KMS-11 (cell line): ENCODE measurements at regions not wholly inside any gene's neighbourhood (a gene's known extent, or its start where the extent isn't known, plus 50 kb on each side); places are given as distances from the start of the nearest gene placed in this dataset.

Experiments
- H2AFZ ChIP-seq: fragments of 200-600 bp; sonication (generic); 2 replicates; pipeline ENCODE4 v1.6.1; 2016; ENCODE audit warnings: antibody characterized with exemption, mixed run types, low read depth
- H3K27ac ChIP-seq: fragments of 200-600 bp; sonication (generic); 2 replicates; pipeline ENCODE4 v1.6.1; 2016; ENCODE audit warnings: mild to moderate bottlenecking, mixed run types
- H3K27me3 ChIP-seq: fragments of 200-600 bp; sonication (generic); 2 replicates; pipeline ENCODE4 v1.6.1; 2017; ENCODE audit warnings: mild to moderate bottlenecking, low read depth, mixed run types, moderate library complexity; ENCODE audit not compliant: insufficient read depth
- H3K36me3 ChIP-seq: fragments of 200-600 bp; sonication (generic); 2 replicates; pipeline ENCODE4 v1.6.1; 2017; ENCODE audit warnings: mild to moderate bottlenecking, mixed run types; ENCODE audit not compliant: insufficient read depth
- H3K4me1 ChIP-seq: fragments of 200-600 bp; sonication (generic); 2 replicates; pipeline ENCODE4 v1.6.1; 2016; ENCODE audit warnings: mild to moderate bottlenecking, low read depth, mixed run types; ENCODE audit not compliant: poor library complexity, severe bottlenecking
- H3K4me2 ChIP-seq: fragments of 200-600 bp; sonication (generic); 2 replicates; pipeline ENCODE4 v1.7.0; 2016; ENCODE audit warnings: mild to moderate bottlenecking, mixed run types
- H3K4me3 ChIP-seq: fragments of 200-600 bp; sonication (generic); IDR thresholded peaks from 2 replicates; pipeline ENCODE4 v1.6.1; 2017; ENCODE audit warnings: low read depth, low read length, mixed read lengths; ENCODE audit not compliant: insufficient read depth
- H3K79me2 ChIP-seq: fragments of 200-600 bp; sonication (generic); 2 replicates; pipeline ENCODE4 v1.6.1; 2016; ENCODE audit warnings: low read depth, mixed run types; ENCODE audit not compliant: insufficient read depth
- H3K9ac ChIP-seq: fragments of 200-600 bp; sonication (generic); 2 replicates; pipeline ENCODE4 v1.6.1; 2016; ENCODE audit warnings: mild to moderate bottlenecking, mixed run types
- H4K20me1 ChIP-seq: fragments of 200-600 bp; sonication (generic); 2 replicates; pipeline ENCODE4 v1.6.1; 2016; ENCODE audit warnings: mild to moderate bottlenecking, mixed run types; ENCODE audit not compliant: insufficient read depth
- TF ChIP-seq, protein P1 (sequence below): fragments of 200-600 bp; sonication (generic); conservative IDR thresholded peaks from 2 replicates; pipeline ENCODE4 v1.6.1; 2017; ENCODE audit warnings: low read depth, mild to moderate bottlenecking, antibody characterized with exemption, low read length, moderate library complexity, mixed read lengths

DNA sequence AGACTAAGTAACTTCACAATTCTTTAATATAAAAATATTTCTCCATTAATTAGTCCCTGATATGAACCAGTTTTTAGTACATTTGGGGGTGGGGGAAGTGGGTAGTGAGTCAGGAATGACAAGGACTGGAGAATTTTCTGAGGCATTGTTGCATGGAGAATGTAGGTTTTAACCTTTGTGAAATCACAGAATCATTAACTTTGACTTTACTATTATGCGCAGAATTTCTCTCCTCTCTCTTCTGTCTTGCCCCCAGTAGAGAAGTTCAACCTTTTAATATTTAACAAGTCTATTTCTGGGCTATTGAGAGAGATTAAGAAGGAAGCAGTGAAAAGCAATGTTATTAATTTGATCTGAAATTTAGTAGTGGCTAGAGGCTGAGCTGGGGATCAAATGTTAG, 597.0 kb downstream of the PCDH18 start:
- H3K4me1 ChIP-seq = no peaks in the 10 kb centered on the region
- no peak overlapping the region for H3K9ac ChIP-seq
- H3K4me3 ChIP-seq = no peak overlapping the region
- H3K36me3 ChIP-seq = no peaks in the 10 kb centered on the region
- no peaks in the 10 kb centered on the region for H3K79me2 ChIP-seq
- H4K20me1 ChIP-seq = no peaks in the 10 kb centered on the region
- no peaks in the 10 kb centered on the region for H3K27me3 ChIP-seq
- no peak overlapping the region for H3K27ac ChIP-seq
- TF ChIP-seq, protein P1, sequence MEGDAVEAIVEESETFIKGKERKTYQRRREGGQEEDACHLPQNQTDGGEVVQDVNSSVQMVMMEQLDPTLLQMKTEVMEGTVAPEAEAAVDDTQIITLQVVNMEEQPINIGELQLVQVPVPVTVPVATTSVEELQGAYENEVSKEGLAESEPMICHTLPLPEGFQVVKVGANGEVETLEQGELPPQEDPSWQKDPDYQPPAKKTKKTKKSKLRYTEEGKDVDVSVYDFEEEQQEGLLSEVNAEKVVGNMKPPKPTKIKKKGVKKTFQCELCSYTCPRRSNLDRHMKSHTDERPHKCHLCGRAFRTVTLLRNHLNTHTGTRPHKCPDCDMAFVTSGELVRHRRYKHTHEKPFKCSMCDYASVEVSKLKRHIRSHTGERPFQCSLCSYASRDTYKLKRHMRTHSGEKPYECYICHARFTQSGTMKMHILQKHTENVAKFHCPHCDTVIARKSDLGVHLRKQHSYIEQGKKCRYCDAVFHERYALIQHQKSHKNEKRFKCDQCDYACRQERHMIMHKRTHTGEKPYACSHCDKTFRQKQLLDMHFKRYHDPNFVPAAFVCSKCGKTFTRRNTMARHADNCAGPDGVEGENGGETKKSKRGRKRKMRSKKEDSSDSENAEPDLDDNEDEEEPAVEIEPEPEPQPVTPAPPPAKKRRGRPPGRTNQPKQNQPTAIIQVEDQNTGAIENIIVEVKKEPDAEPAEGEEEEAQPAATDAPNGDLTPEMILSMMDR = no peak
- H2AFZ ChIP-seq = no peak overlapping the region
- no peak overlapping the region for H3K4me2 ChIP-seq

DNA sequence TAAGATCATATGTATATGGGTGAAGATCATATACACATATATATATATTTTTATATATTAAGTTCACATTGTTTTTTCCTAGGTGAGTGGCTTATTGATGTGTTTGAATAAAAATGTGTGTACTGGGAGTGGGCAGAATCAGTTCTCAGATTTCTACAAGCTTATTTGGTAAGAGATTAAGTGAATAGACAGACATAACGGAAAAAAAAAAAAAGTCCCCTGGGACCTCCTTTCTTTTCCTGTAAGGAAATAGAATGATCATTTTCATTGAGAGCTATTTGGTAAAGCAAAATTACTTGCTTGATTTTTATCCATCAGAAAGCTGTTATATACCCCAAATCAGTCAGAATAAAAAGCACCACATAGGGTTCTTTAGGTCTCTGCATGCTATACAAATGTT, 597.7 kb downstream of the PCDH18 start:
- Histone ChIP-seq H3K36me3 (no peaks in the 10 kb centered on the region), H3K4me3 (no peak overlapping the region), H4K20me1 (no peaks in the 10 kb centered on the region), H2AFZ (no peak overlapping the region), H3K27ac (no peak overlapping the region), H3K27me3 (no peaks in the 10 kb centered on the region), H3K9ac (no peak overlapping the region), H3K4me1 (no peaks in the 10 kb centered on the region), H3K4me2 (no peak overlapping the region), H3K79me2 (no peaks in the 10 kb centered on the region)
- TF ChIP-seq, protein P1 = no peak

DNA sequence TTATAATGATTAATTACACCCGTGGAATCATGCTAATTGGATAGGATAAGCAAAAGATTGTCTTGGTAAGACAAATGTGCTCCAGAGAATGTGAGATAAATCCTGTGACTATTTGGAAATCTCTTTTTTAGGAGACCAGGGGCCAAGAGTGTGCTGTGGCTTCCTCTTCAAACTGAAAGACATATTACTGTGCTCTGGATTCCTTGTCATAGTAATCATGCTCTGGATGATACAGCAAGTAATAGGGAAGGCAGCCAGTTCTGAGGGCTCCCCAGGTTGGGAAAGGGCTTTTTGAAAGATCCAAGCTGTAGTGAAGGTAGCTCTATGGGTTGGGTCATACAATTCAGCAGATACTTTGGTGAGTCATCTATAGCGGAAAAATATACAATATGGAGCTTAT, 600.5 kb downstream of the PCDH18 start:
- TF ChIP-seq, protein P1 = no peak
- Histone ChIP-seq H3K4me1 (no peaks in the 10 kb centered on the region), H3K9ac (no peak overlapping the region), H3K4me2 (no peak overlapping the region), H3K36me3 (no peaks in the 10 kb centered on the region), H3K4me3 (no peak overlapping the region), H4K20me1 (no peaks in the 10 kb centered on the region), H3K79me2 (no peaks in the 10 kb centered on the region), H3K27me3 (no peaks in the 10 kb centered on the region), H2AFZ (no peak overlapping the region), H3K27ac (no peak overlapping the region)

DNA sequence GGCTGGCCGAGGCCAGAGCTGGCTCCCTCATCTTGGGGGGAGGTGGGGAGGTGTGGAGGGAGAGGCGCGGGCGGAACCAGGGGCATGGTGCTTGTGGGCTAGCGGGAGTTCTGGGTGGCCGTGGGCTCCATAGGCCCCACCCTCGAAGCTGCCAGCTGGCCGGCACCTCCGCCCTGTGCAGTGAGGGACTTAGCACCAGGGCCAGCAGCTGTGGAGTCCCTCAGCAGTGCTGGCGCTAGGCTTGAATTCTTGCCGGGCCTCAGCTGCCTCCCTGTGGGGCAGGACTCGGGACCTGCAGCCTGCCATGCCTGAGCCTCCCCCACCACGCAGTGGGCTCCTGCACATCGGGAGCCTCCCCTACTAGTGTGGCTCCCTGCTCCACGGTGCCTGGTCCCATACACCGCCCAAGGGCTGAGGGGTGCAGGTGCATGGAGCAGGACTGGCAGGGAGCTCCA, 603.3 kb downstream of the PCDH18 start:
- H3K4me2 ChIP-seq = no peak overlapping the region
- no peak overlapping the region for H2AFZ ChIP-seq
- TF ChIP-seq, protein P1 = no peak
- H4K20me1 ChIP-seq = no peaks in the 10 kb centered on the region
- H3K27ac ChIP-seq = no peak overlapping the region
- no peaks in the 10 kb centered on the region for H3K79me2 ChIP-seq
- no peaks in the 10 kb centered on the region for H3K4me1 ChIP-seq
- no peaks in the 10 kb centered on the region for H3K27me3 ChIP-seq
- no peak overlapping the region for H3K9ac ChIP-seq
- no peak overlapping the region for H3K4me3 ChIP-seq
- no peaks in the 10 kb centered on the region for H3K36me3 ChIP-seq
